NCI-H1092 treated with DMSO at 0.1 percent for 48 hours (cell line): ENCODE measurements at regions not wholly inside any gene's neighbourhood (a gene's known extent, or its start where the extent isn't known, plus 50 kb on each side); places are given as distances from the start of the nearest gene placed in this dataset.
A peak's percentile ranks its signal among the peaks of the same experiment; 100 is the strongest.
"Not testable (repeated sequence)": the region's sequence is repeated elsewhere in the genome, so short reads cannot be mapped to it uniquely, and the experiment has no call there.

ENCODE experiments used
- DNase-seq: peaks from one replicate; lab custom pipeline; 2025; lab: John Stamatoyannopoulos, UW

GRCh38 chr12:131390412-131391334 is 320.2 kb upstream of the SFSWAP start:
- peak; percentile 19 for DNase-seq

GRCh38 chr12:131391399-131391798 is 319.5 kb upstream of the SFSWAP start:
- no peak for DNase-seq

- DNase-seq: not testable (repeated sequence)
Observed at GRCh38 chr12:131394752-131395151, 316.1 kb upstream of the SFSWAP start.

GRCh38 chr12:131395209-131395684 is 315.6 kb upstream of the SFSWAP start:
- DNase-seq: not testable (repeated sequence)

GRCh38 chr12:131395971-131396573 is 314.8 kb upstream of the SFSWAP start:
- DNase-seq: no peak

GRCh38 chr12:131397493-131398181 is 313.3 kb upstream of the SFSWAP start:
- no peak for DNase-seq

GRCh38 chr12:131399000-131399399 is 311.9 kb upstream of the SFSWAP start:
- DNase-seq: no peak

- not testable (repeated sequence) for DNase-seq
Observed at GRCh38 chr12:131400668-131401294, 310.1 kb upstream of the SFSWAP start.

GRCh38 chr12:131401907-131402633 is 308.8 kb upstream of the SFSWAP start:
- DNase-seq: not testable (repeated sequence)

GRCh38 chr12:131402781-131403396 is 308.0 kb upstream of the SFSWAP start:
- no peak for DNase-seq

GRCh38 chr12:131403676-131404075 is 307.2 kb upstream of the SFSWAP start:
- no peak for DNase-seq

GRCh38 chr12:131404705-131405104 is 306.2 kb upstream of the SFSWAP start:
- DNase-seq: no peak

- no peak for DNase-seq
Observed at GRCh38 chr12:131407221-131408035, 303.5 kb upstream of the SFSWAP start.

GRCh38 chr12:131408036-131408365 is 302.9 kb upstream of the SFSWAP start:
- DNase-seq: no peak

GRCh38 chr12:131408484-131408883 is 302.4 kb upstream of the SFSWAP start:
- DNase-seq: no peak

GRCh38 chr12:131409211-131409610 is 301.7 kb upstream of the SFSWAP start:
- DNase-seq: no peak

GRCh38 chr12:131411827-131412226 is 299.1 kb upstream of the SFSWAP start:
- not testable (repeated sequence) for DNase-seq

GRCh38 chr12:131413006-131413405 is 297.9 kb upstream of the SFSWAP start:
- no peak for DNase-seq

- no peak for DNase-seq
Observed at GRCh38 chr12:131413471-131413870, 297.4 kb upstream of the SFSWAP start.
